HepG2 (cell line): ENCODE measurements at regions not wholly inside any gene's neighbourhood (a gene's known extent, or its start where the extent isn't known, plus 50 kb on each side); places are given as distances from the start of the nearest gene placed in this dataset.

ENCODE experiments used
- ATAC-seq: fragments of 200-7000 bp; cut with Tn5 transposase; 3 replicates; pipeline ENCODE4 v1.9.1; 2020; ENCODE audit warnings: mild to moderate bottlenecking, moderate library complexity
- BruUV-seq: library from RNA; stranded (reverse); fragments of 400-500 nt; replicated peaks from 2 replicates; lab custom pipeline; 2021; lab: Mats Ljungman, UMichigan
- CTCF ChIA-PET: fragments of 300-600 bp; formaldehyde crosslinking; extraction: SDS; loops from one replicate; lab custom pipeline; 2021; ENCODE audit warnings: low total read pairs, inconsistent platforms, low intra/inter-chr PET ratio; lab: Yijun Ruan, JAX
- POLR2A ChIA-PET: fragments of 350-600 bp; sonication (Branson Sonifier 250); formaldehyde crosslinking; loops from one replicate; lab custom pipeline; 2020; ENCODE audit warnings: antibody characterized with exemption, inconsistent platforms; lab: Yijun Ruan, JAX
- DNase-seq: peaks from one replicate; pipeline ENCODE4 v3.0.0-alpha.2; 2015; ENCODE audit warnings: low spot score
- FAIRE-seq: peaks from 3 replicates; lab custom pipeline; 2011; peaks lifted over from hg19 to GRCh38; lab: Jason Lieb, UNC
- H2AFZ ChIP-seq: one replicate; pipeline ENCODE4 v1.6.1; 2011; ENCODE audit warnings: low read length, inconsistent platforms
- H3K27ac ChIP-seq: fragments of 300-600 bp; 3 replicates; pipeline ENCODE4 v1.8.0; 2011; ENCODE audit warnings: mixed run types, mild to moderate bottlenecking, mixed read lengths, low read length, inconsistent platforms; ENCODE audit not compliant: insufficient read depth; ENCODE audit errors: extremely low read length
- H3K27me3 ChIP-seq, 2 experiments: fragments of 200-600 bp in 1 of 2; 2 replicates in 1 of 2; 3 replicates in 1 of 2; pipeline versions ENCODE4 v1.6.0 to v1.8.0; 2011; ENCODE audit warnings: low read length in 2 of 2, mild to moderate bottlenecking in 2 of 2, moderate library complexity in 2 of 2, inconsistent platforms in 1 of 2; ENCODE audit not compliant: insufficient read depth in 2 of 2, control insufficient read depth in 1 of 2
- H3K36me3 ChIP-seq, 2 experiments: fragments of 200-600 bp in 1 of 2; replicated peaks in 1 of 2; 2 replicates in 1 of 2; 3 replicates in 1 of 2; pipeline versions ENCODE4 v1.5.1 to v1.8.0; 2011; ENCODE audit warnings: low read length in 2 of 2, inconsistent platforms in 1 of 2; ENCODE audit not compliant: insufficient read depth in 2 of 2, control insufficient read depth in 1 of 2
- H3K4me1 ChIP-seq: 2 replicates; pipeline ENCODE4 v1.5.1; 2012; ENCODE audit warnings: low read length, inconsistent platforms; ENCODE audit not compliant: insufficient read depth
- H3K4me2 ChIP-seq: 2 replicates; pipeline ENCODE4 v1.6.0; 2011; ENCODE audit warnings: low read depth, low read length, inconsistent platforms
- H3K4me3 ChIP-seq, 3 experiments: fragments of 200-600 bp in 1 of 3; sonication (generic), shearing (Covaris generic) in 1 of 3; replicated peaks in 1 of 3; 2 replicates each; pipeline ENCODE4 v1.5.1; 2011 to 2016; ENCODE audit warnings: low read length in 3 of 3, inconsistent platforms in 2 of 3, low read depth in 2 of 3, mild to moderate bottlenecking in 2 of 3, control low read depth in 1 of 3, mixed read lengths in 1 of 3; ENCODE audit not compliant: insufficient read depth in 1 of 3
- H3K79me2 ChIP-seq: one replicate; pipeline ENCODE4 v1.6.1; 2011; ENCODE audit warnings: low read length, inconsistent platforms; ENCODE audit not compliant: insufficient read depth
- H3K9ac ChIP-seq: 2 replicates; pipeline ENCODE4 v1.6.0; 2011; ENCODE audit warnings: mild to moderate bottlenecking, low read depth, low read length, inconsistent platforms; ENCODE audit not compliant: insufficient read depth
- H3K9me3 ChIP-seq: 2 replicates; pipeline ENCODE4 v1.5.1; 2012; ENCODE audit warnings: mild to moderate bottlenecking, low read length
- H4K20me1 ChIP-seq: 2 replicates; pipeline ENCODE4 v1.6.0; 2011; ENCODE audit warnings: inconsistent platforms, mild to moderate bottlenecking, low read length, moderate library complexity; ENCODE audit not compliant: insufficient read depth
- NRL ChIP-seq: sonication (generic); formaldehyde crosslinking; IDR thresholded peaks from 2 replicates; pipeline ENCODE4 v1.5.0; 2020; ENCODE audit warnings: missing genetic modification reagents, mild to moderate bottlenecking, moderate library complexity, borderline replicate concordance
- ZFAT ChIP-seq: sonication (generic); formaldehyde crosslinking; conservative IDR thresholded peaks from 2 replicates; pipeline ENCODE4 v1.8.1; 2023; ENCODE audit warnings: missing genetic modification reagents, inconsistent platforms
- ZNF770 ChIP-seq: sonication (generic); formaldehyde crosslinking; IDR thresholded peaks from 2 replicates; pipeline ENCODE4 v1.5.0; 2020; ENCODE audit warnings: mild to moderate bottlenecking, missing genetic modification reagents
- WGBS: methylation state at CpG from one replicate; pipeline ENCODE4 v1.1.6; 2017; ENCODE audit warnings: low lambda C conversion rate; 5-methylcytosine and 5-hydroxymethylcytosine counted together
- in situ Hi-C: cut with HindIII; loops from 2 replicates; pipeline ENCODE4 v1.10.0; 2017; ENCODE audit warnings: low pct_unique_long_range_greater_than_20kb; ENCODE audit not compliant: extremely low pct_ligation_motif_present
- intact Hi-C: fragments of 100-400 bp; cut with micrococcal nuclease; formaldehyde crosslinking; loops from one replicate; pipeline ENCODE4 v1.10.0; 2022; ENCODE audit not compliant: unreplicated experiment

- Histone ChIP-seq H3K4me1 (no peaks in the 10 kb centered on the region), H3K36me3 (no peaks in the 10 kb centered on the region), H3K9me3 (no peaks in the 10 kb centered on the region), H4K20me1 (no peaks in the 10 kb centered on the region), H2AFZ (no peak overlapping the region), H3K79me2 (no peaks in the 10 kb centered on the region), H3K4me2 (no peak overlapping the region), H3K27me3 (no peaks in the 10 kb centered on the region), H3K4me3 (no peak overlapping the region), H3K27ac (no peak overlapping the region), H3K9ac (no peak overlapping the region)
- DNase-seq: no peak
- ATAC-seq: no peak
- POLR2A ChIA-PET: no interaction called here
- intact Hi-C loops (no loop called here), in situ Hi-C loops (no loop called here)
- BruUV-seq: no TSS peak
- 5% methylated on average over 2 of the region's 2 CpGs for WGBS
- CTCF ChIA-PET: no interaction called here
- no peak for TF ChIP-seq NRL (CRISPR knock-in tag)
- no peak for TF ChIP-seq ZFAT (CRISPR knock-in tag)
- FAIRE-seq: no peak
Measured at GRCh38 chr3:153951276-153951675, 169.9 kb upstream of the ARHGEF26 start.

GRCh38 chr3:153952091-153952490 is 169.1 kb upstream of the ARHGEF26 start:
- Histone ChIP-seq H3K4me2 (no peak overlapping the region), H2AFZ (no peak overlapping the region), H3K27me3 (no peaks in the 10 kb centered on the region), H3K9me3 (no peaks in the 10 kb centered on the region), H3K4me3 (no peak overlapping the region), H3K79me2 (no peaks in the 10 kb centered on the region), H3K9ac (no peak overlapping the region), H3K36me3 (no peaks in the 10 kb centered on the region), H4K20me1 (no peaks in the 10 kb centered on the region), H3K27ac (no peak overlapping the region), H3K4me1 (no peaks in the 10 kb centered on the region)
- DNase-seq (no peak), FAIRE-seq (no peak), ATAC-seq (no peak)
- BruUV-seq: no TSS peak
- POLR2A ChIA-PET: no interaction called here
- TF ChIP-seq ZNF770: no peak
- 42% methylated on average over 7 of the region's 7 CpGs for WGBS
- CTCF ChIA-PET: no interaction called here
- in situ Hi-C loops: no loop called here
- intact Hi-C loops: no loop called here
